ENCODE measurements at regions not wholly inside any gene's neighbourhood (a gene's known extent, or its start where the extent isn't known, plus 50 kb on each side); places are given as distances from the start of the nearest gene placed in this dataset.

DNA sequence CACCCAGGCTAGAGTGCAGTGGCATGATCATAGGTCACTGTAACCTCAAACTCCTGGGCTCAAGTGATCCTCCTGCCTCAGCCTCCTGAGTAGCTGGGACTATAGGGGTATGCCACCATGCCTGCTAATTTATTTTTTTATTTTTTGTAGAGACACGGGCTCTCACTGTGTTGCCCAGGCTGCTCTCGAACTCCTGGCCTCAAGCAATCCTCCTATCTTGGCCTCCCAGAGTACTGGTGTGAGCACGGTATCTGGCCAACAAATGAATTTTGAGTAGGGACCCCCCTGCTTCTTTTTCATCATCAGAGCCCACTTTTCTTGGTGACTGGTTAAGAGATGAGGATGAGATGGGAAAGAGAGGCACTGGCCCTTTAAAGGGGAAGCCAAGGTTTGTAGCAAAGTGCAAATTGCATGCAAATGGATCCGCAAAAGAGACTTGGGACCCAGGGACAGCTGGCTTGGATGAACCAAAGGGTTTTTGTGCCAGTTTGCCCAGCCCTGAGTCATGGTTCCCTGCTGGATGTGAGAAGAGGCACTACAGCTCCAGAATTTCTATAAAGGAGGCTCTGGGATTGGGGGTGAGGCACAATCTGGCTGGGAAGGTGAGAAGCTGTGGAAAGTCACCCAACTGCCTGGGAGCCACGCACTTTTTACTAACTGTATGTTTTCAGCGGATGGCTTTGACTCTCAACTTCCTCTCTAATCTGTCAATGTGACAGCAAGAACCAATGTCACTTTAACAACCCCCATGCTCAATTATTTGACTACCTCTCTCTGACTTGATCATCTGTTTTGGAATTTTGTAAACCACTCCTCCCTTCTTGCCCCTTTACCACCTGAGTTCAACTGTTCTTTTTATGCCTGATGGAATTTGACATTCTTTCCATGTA lies 58.7 kb upstream of the RNF24 start:
- TF ChIP-seq EZH2 (IDR thresholded peaks at IDR 0.05; ENCODE audit: low read length, missing control alignments), result no peak
- TF ChIP-seq, protein P1, sequence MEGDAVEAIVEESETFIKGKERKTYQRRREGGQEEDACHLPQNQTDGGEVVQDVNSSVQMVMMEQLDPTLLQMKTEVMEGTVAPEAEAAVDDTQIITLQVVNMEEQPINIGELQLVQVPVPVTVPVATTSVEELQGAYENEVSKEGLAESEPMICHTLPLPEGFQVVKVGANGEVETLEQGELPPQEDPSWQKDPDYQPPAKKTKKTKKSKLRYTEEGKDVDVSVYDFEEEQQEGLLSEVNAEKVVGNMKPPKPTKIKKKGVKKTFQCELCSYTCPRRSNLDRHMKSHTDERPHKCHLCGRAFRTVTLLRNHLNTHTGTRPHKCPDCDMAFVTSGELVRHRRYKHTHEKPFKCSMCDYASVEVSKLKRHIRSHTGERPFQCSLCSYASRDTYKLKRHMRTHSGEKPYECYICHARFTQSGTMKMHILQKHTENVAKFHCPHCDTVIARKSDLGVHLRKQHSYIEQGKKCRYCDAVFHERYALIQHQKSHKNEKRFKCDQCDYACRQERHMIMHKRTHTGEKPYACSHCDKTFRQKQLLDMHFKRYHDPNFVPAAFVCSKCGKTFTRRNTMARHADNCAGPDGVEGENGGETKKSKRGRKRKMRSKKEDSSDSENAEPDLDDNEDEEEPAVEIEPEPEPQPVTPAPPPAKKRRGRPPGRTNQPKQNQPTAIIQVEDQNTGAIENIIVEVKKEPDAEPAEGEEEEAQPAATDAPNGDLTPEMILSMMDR (conservative IDR thresholded peaks at IDR 0.05 in 1 of 2, IDR thresholded peaks at IDR 0.05 in 1 of 2; ENCODE audit: low read depth in 1 of 2, low read length in 2 of 2), result no peak
- Histone ChIP-seq H3K9me3 (ENCODE audit: control insufficient read depth, insufficient read depth, low read depth, low read length) (no peaks in the 10 kb centered on the region), H2AFZ (ENCODE audit: low read length) (no peak overlapping the region), H3K27me3 (ENCODE audit: control insufficient read depth, insufficient read depth, low read length) (no peaks in the 10 kb centered on the region), H3K4me1 (ENCODE audit: control insufficient read depth, extremely low read depth, insufficient read depth, low read length) (peaks cover 22% of the 10 kb centered on the region), H4K20me1 (ENCODE audit: control insufficient read depth, extremely low read depth, insufficient read depth, low read length) (no peaks in the 10 kb centered on the region), H3K79me2 (ENCODE audit: control insufficient read depth, insufficient read depth, low read length) (no peaks in the 10 kb centered on the region), H3K4me3 (replicated peaks in 1 of 4; ENCODE audit: control extremely low read depth in 1 of 4, insufficient read depth in 1 of 4, low read depth in 3 of 4, low read length in 4 of 4) (no peak overlapping the region), H3K9ac (ENCODE audit: insufficient read depth, low read length) (no peak overlapping the region), H3K4me2 (ENCODE audit: extremely low read depth, insufficient read depth, low read length) (no peak overlapping the region), H3K27ac (ENCODE audit: insufficient read depth, low read length) (no peak overlapping the region), H3K36me3 (ENCODE audit: control insufficient read depth, insufficient read depth, low read length) (no peaks in the 10 kb centered on the region)
- no peak for DNase-seq (ENCODE audit: low read depth in 2 of 2)

DNA sequence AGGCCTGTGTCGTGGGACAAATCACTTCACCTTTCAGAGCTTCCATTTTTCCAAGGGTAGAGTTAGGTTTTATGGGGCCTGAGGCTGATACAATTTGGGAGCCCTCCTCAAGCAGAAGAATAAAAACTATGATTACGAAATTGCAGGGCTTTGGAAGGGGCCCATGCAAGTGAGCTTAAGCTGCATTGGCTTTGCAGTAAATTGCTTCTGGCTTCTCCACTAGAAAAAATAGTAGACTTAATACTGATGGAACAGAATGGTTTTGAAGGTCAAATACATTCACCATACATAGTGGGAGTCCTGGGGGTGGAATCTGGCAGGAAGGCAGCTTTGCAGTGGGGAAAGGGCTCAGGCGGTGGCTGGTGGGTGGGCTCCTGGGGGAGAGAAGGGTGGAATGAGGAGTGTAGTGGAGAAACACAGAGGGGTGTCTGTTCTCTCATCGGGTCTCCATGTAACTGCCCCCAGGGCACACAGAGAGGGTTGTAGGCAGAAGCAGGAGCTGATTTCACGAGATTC lies 55.9 kb upstream of the RNF24 start:
- H3K27me3 ChIP-seq (ENCODE audit: control insufficient read depth, insufficient read depth, low read length), result no peaks in the 10 kb centered on the region
- H3K4me3 ChIP-seq (replicated peaks in 1 of 4; ENCODE audit: control extremely low read depth in 1 of 4, insufficient read depth in 1 of 4, low read depth in 3 of 4, low read length in 4 of 4), result no peak overlapping the region
- DNase-seq (ENCODE audit: low read depth in 2 of 2), result peak in 1 of 2 donors; percentile 49
- H2AFZ ChIP-seq (ENCODE audit: low read length), result no peak overlapping the region
- H3K79me2 ChIP-seq (ENCODE audit: control insufficient read depth, insufficient read depth, low read length), result no peaks in the 10 kb centered on the region
- H3K9ac ChIP-seq (ENCODE audit: insufficient read depth, low read length), result no peak overlapping the region
- peaks cover 35% of the 10 kb centered on the region for H3K4me1 ChIP-seq (ENCODE audit: control insufficient read depth, extremely low read depth, insufficient read depth, low read length)
- no peaks in the 10 kb centered on the region for H3K9me3 ChIP-seq (ENCODE audit: control insufficient read depth, insufficient read depth, low read depth, low read length)
- no peak overlapping the region for H3K27ac ChIP-seq (ENCODE audit: insufficient read depth, low read length)
- H3K4me2 ChIP-seq (ENCODE audit: extremely low read depth, insufficient read depth, low read length), result no peak overlapping the region
- no peak for TF ChIP-seq EZH2 (IDR thresholded peaks at IDR 0.05; ENCODE audit: low read length, missing control alignments)
- TF ChIP-seq, protein P1 (conservative IDR thresholded peaks at IDR 0.05 in 1 of 2, IDR thresholded peaks at IDR 0.05 in 1 of 2; ENCODE audit: low read depth in 1 of 2, low read length in 2 of 2), result no peak
- H4K20me1 ChIP-seq (ENCODE audit: control insufficient read depth, extremely low read depth, insufficient read depth, low read length), result no peaks in the 10 kb centered on the region
- no peaks in the 10 kb centered on the region for H3K36me3 ChIP-seq (ENCODE audit: control insufficient read depth, insufficient read depth, low read length)

DNA sequence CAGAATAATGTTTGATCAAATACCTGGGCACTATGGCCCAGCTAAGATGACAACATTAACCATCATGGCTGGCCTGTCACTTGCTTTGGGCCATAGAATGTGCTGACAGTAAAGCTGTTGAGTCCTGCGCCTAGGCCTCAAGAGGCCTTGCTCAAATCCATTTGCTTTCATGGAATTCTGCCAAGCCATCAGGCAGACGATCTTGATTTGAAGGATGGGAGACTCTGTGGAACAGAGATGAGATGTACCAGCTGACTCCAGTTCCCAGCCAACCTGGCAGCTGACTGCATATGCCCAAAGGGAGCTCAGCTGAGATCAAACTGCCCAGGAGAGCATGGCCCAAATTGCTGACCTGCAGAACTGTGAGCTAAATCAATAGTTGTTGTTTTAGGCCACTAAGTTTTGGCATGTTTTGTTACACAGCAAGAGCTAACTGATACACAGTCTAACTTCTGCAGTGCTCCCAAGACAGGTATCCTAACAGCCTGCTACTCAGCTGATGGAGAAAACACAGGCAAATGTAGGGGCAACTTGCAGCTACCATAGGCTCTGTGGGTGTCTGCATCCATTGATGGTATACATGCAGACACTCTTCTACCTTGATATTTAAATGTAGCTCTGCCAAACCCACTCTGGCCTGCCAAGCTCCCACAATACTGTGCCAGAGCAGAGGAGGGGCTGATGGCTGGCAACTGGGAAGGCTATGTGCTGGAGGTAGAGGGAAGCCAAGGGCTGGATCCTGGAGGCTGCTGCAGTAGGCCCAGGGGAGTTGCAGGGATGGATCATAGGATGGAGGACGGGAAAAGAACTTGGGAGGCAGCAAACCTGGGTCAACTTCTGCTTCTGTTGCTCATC lies 55.2 kb upstream of the RNF24 start:
- Histone ChIP-seq H3K36me3 (ENCODE audit: control insufficient read depth, insufficient read depth, low read length) (no peaks in the 10 kb centered on the region), H2AFZ (ENCODE audit: low read length) (no peak overlapping the region), H3K79me2 (ENCODE audit: control insufficient read depth, insufficient read depth, low read length) (no peaks in the 10 kb centered on the region), H3K4me3 (replicated peaks in 1 of 4; ENCODE audit: control extremely low read depth in 1 of 4, insufficient read depth in 1 of 4, low read depth in 3 of 4, low read length in 4 of 4) (no peak overlapping the region), H3K27ac (ENCODE audit: insufficient read depth, low read length) (peak overlapping the region; percentile 19), H3K9ac (ENCODE audit: insufficient read depth, low read length) (no peak overlapping the region), H3K4me2 (ENCODE audit: extremely low read depth, insufficient read depth, low read length) (no peak overlapping the region), H3K4me1 (ENCODE audit: control insufficient read depth, extremely low read depth, insufficient read depth, low read length) (peaks cover 35% of the 10 kb centered on the region), H4K20me1 (ENCODE audit: control insufficient read depth, extremely low read depth, insufficient read depth, low read length) (no peaks in the 10 kb centered on the region), H3K9me3 (ENCODE audit: control insufficient read depth, insufficient read depth, low read depth, low read length) (no peaks in the 10 kb centered on the region), H3K27me3 (ENCODE audit: control insufficient read depth, insufficient read depth, low read length) (no peaks in the 10 kb centered on the region)
- TF ChIP-seq EZH2 (IDR thresholded peaks at IDR 0.05; ENCODE audit: low read length, missing control alignments), result no peak
- TF ChIP-seq, protein P1 (conservative IDR thresholded peaks at IDR 0.05 in 1 of 2, IDR thresholded peaks at IDR 0.05 in 1 of 2; ENCODE audit: low read depth in 1 of 2, low read length in 2 of 2), result no peak
- no peak for DNase-seq (ENCODE audit: low read depth in 2 of 2)
